RWPE1 (cell line): ENCODE measurements at regions not wholly inside any gene's neighbourhood (a gene's known extent, or its start where the extent isn't known, plus 50 kb on each side); places are given as distances from the start of the nearest gene placed in this dataset.

Experiments used
- CTCF ChIA-PET: fragments of 350-600 bp; sonication (Branson Sonifier 250); formaldehyde crosslinking; extraction: SDS; loops from one replicate; lab custom pipeline; 2021; lab: Yijun Ruan, JAX
- POLR2A ChIA-PET: fragments of 400-600 bp; formaldehyde crosslinking; extraction: SDS; loops from one replicate; lab custom pipeline; 2020; ENCODE audit warnings: antibody characterized with exemption; ENCODE audit not compliant: low non-redundant PET; lab: Yijun Ruan, JAX
- DNase-seq: peaks from one replicate; pipeline ENCODE4 v3.0.0; 2012; ENCODE audit warnings: low spot score
- H3K27ac ChIP-seq: fragments of 450-650 bp; 2 replicates; pipeline ENCODE4 v1.5.1; 2017
- CTCF ChIP-seq: fragments of 450-650 bp; conservative IDR thresholded peaks from 2 replicates; pipeline ENCODE4 v1.5.1; 2017; ENCODE audit warnings: low read depth, mild to moderate bottlenecking

- no peak for DNase-seq
- H3K27ac ChIP-seq: no peak overlapping the region
- TF ChIP-seq CTCF: no peak
- POLR2A ChIA-PET: no interaction called here
- CTCF ChIA-PET: interaction anchor here (0.6 kb wide), 1 partner anchor 1047 kb away, joined by 3 read pairs; no protein-coding TSS in a partner anchor
These were observed 280.4 kb downstream of the GLRX3 start for GRCh38 chr10:130416334-130417150.

GRCh38 chr10:130418731-130419130, 282.5 kb downstream of the GLRX3 start:
- ChIA-PET POLR2A (no interaction called here), CTCF (no interaction called here)
- H3K27ac ChIP-seq: no peak overlapping the region
- no peak for TF ChIP-seq CTCF
- DNase-seq: no peak

GRCh38 chr10:130421909-130422308, 285.7 kb downstream of the GLRX3 start:
- no peak overlapping the region for H3K27ac ChIP-seq
- CTCF ChIA-PET: no interaction called here

GRCh38 chr10:130422366-130423324, 286.5 kb downstream of the GLRX3 start:
- CTCF ChIA-PET: no interaction called here
- POLR2A ChIA-PET: no interaction called here
- H3K27ac ChIP-seq: no peak overlapping the region
- no peak for DNase-seq
- no peak for TF ChIP-seq CTCF

More at GRCh38 chr10:130421909-130422308, 285.7 kb downstream of the GLRX3 start:
- no peak for DNase-seq
- TF ChIP-seq CTCF: no peak
- POLR2A ChIA-PET: no interaction called here

GRCh38 chr10:130423455-130424305, 287.5 kb downstream of the GLRX3 start:
- no peak overlapping the region for H3K27ac ChIP-seq
- ChIA-PET CTCF (interaction anchor here (0.6 kb wide), 1 partner anchor 1430 kb away, joined by 4 read pairs; no protein-coding TSS in a partner anchor), POLR2A (no interaction called here)
- no peak for TF ChIP-seq CTCF
- DNase-seq: no peak
